Fibroblast of the conjunctiva (primary cell): ENCODE measurements at regions not wholly inside any gene's neighbourhood (a gene's known extent, or its start where the extent isn't known, plus 50 kb on each side); places are given as distances from the start of the nearest gene placed in this dataset.
"Not testable (repeated sequence)": the region's sequence is repeated elsewhere in the genome, so short reads cannot be mapped to it uniquely, and the experiment has no call there.

Experiments
- DNase-seq: peaks from one replicate; pipeline ENCODE4 v3.0.0-alpha.2; 2010; ENCODE audit warnings: low read depth

DNA sequence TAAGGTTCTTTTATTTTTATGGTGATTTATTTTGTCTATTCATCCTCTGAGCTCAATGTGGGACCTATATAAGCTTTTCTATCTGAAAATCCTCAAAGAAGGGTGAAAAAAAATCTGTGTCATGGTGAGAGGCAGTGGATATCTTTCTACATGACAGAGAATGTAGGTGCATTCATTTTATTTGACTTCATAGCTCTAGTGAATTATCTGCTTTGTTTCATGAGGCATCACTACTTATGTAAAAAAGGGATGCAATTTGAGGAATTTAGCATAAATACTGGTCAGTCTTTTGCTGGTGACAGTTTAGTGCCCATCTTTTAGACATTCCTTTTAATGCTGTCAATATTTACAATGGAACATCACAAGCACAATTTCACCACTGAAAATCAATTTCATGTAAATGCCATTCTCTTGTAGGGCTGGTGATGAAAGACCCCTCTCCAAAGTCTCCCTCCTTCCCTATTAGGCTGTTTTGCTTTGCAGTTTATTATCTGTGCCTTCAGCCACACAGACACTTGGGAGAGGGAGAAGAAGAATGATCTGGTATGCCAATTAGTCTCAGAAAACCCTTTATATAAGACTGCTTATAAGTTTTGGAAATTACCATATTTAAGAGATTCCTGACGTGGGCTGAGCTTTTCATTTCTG is 148.3 kb upstream of the NXPH2 start:
- no peak for DNase-seq

GRCh38 chr2:138922973-138923563 is 142.9 kb upstream of the NXPH2 start:
- peak; percentile 12 for DNase-seq

- no peak for DNase-seq
Measured at GRCh38 chr2:138919120-138919747, 139.0 kb upstream of the NXPH2 start.

- DNase-seq = no peak
Measured at GRCh38 chr2:138910427-138910826, 130.2 kb upstream of the NXPH2 start.

DNA sequence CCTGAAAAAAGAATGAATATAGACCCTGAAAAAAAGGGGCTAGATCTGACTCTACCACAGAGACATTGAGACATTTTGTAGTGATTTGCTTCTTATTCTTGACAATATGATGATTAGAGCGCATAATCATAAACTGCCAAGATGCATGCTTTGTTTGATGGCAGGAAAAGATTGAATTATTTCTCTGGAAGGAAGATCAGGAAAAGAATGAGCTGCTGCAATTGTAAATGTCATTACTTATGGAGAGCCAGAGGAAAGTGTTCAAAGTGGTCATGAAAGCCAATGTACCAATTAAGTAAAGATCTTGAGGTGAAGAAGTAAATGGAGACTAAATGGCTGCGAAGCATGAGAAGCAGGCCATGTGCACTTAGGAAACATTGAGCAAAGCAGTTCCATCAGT is 126.4 kb upstream of the NXPH2 start:
- no peak for DNase-seq

DNA sequence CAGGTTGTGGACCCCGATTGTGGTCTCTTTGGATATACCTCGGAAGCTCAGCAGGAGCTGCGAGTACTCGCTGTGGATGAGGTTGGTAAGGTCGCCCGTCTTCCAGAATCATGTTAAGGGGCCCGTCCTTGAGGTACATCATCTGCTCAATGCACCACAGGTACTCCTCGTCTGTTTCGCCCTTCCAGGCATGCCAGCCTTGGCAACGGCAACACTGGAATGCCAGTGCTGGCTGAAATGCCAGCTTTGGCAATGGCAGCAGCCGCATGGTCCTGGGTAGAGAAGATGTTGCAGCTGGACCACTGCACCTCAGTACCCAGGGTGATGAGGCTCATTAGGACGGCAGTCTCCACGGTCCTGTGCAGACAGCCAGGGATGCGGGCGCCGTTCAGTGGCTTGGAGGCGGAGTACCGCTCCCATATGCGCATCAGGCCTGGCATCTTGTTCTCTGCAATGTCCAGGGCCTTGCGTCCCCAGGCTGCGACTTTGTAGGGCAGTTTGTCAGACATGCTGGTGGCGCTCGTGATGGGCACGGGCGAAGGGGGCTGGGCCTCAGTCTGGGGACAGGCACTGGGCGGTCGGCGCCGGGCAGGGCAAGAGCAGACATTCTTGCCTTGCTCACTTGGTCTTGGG is 122.2 kb upstream of the NXPH2 start:
- no peak for DNase-seq

DNA sequence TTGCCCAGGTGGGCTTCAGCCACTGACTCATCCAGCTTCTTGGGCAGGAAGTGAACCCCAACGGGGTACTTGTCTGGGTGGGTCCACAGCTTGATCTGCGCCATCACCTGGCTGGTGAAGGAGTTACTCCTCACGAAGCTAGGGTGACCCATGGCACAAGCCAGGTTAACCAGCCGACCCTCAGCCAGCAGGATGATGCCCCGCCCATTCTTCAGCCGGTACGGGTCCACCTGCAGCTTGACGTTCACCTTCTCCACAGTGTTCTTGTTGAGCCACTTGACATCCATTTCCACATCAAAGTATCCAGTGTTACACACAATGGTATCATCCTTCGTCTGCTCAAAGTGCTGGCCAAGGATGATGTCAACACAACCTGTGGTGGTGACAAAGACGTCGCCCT is 121.3 kb upstream of the NXPH2 start:
- DNase-seq = no peak

GRCh38 chr2:138898855-138899254 is 118.7 kb upstream of the NXPH2 start:
- no peak for DNase-seq

DNA sequence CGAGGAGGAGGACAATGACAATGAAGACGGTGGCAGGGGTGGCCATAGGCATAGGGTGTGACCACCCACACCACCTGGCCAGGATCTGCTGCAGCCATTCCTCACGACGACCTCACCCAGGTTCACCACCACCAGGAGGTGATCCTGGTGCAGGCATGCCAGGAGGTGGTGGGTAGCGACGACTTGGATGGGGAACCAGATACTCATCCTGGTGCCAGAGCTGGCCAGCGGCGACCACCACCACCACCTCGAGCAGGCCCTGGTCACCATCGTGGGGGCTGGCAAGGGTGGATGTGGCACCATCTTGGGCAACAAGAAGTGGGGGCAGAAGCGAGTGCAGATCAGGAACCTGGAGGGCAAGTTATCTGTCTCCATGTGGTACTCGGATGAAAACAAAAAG is 117.1 kb upstream of the NXPH2 start:
- DNase-seq = no peak

DNA sequence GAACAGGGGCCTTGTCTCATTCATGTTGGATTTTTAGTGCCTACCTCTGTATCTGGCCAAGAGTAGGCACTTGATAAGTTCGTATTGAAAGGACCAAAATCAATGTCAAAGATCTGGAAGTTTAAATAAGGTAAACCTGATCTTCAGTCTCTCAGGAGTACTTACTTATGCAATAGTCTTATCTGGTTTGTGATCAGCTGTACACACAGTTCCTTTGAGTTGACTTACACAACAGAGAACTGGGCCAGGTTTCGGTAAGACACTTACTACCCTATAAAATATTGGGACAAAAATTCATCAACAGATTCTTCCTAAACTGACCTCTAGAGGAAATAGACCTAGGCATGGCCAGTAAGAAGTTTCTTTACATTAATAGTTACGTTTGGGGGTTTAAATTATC is 113.6 kb upstream of the NXPH2 start:
- DNase-seq = no peak

- no peak for DNase-seq
Measured at GRCh38 chr2:138881126-138881525, 100.9 kb upstream of the NXPH2 start.

DNA sequence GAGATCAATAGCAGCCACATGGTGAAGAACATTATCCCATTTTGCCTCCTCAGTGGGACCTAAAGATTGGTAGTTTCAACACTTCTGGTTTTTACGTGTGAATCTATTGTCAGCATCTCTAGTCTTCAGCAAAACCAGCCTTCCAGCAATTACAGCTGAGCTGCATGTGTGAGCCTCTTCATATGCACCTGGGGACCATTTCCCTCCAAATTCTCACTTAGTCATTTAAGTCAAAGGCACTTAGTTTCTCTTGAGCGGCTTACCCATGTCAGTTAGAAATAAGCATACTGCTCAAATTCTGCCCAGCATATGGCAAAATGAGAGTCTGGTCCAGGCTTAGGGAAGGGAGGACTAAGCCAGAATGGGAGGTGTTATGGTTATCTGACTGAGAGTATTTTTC is 99.7 kb upstream of the NXPH2 start:
- DNase-seq = no peak

DNA sequence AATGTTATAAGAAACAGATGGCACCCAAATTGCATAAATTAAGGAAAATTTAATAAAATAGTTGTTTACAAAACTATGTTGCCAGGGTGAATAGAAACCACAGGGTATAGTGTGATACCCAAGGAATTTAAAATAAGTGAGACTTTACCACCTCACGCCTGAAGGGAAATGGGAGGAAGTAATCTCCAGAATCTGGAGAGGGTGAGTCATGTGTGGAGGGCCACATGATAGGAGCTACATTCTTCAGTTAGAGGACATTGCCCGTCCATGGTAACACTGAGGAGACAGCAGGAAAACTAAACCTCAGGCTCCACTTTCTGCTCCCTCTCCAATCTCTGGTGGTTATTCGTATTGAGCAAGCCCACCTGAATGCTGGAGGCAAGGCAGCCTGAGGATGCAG is 97.2 kb upstream of the NXPH2 start:
- DNase-seq = no peak

- DNase-seq = no peak
Measured at GRCh38 chr2:138874251-138874650, 94.1 kb upstream of the NXPH2 start.

GRCh38 chr2:138872116-138872515 is 91.9 kb upstream of the NXPH2 start:
- not testable (repeated sequence) for DNase-seq

DNA sequence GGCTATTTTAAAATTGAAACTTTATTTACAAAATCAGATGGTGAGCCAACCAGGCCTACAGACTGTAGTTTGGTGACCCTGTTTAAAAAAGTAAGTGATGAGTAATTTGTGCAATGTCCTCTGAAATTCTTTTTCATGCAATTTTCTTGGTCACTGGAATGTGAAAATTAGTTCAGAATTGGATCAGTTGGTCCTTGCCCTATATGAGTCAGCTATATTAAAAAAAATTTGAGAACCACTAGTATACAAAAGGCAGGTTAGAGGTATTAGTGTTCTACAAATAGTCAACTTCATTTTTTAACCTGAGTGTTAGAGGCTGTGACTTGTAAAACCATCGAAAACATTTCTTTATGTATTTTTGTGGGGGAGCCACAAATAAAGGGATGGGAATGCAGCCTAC is 91.1 kb upstream of the NXPH2 start:
- DNase-seq = no peak

DNA sequence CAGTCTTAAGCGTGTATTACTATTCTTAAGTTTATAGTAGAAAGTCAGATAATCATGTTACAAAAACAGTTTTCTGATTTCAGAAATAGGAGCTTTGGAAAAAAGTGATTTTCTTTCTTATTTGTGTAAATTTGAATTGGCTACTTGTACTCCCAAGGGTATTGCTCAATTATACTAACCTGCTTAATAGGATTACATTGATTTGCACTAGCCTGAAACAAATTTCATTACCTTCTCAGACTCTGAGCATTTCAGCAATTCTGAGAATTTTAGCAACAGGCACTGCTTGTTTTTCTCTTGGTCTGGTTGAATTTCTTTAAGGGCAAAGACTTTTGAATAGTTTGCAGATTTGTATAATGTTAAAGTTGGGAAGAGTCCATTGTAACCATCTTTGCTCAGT is 87.2 kb upstream of the NXPH2 start:
- no peak for DNase-seq

- no peak for DNase-seq
Measured at GRCh38 chr2:138866797-138867196, 86.6 kb upstream of the NXPH2 start.

DNA sequence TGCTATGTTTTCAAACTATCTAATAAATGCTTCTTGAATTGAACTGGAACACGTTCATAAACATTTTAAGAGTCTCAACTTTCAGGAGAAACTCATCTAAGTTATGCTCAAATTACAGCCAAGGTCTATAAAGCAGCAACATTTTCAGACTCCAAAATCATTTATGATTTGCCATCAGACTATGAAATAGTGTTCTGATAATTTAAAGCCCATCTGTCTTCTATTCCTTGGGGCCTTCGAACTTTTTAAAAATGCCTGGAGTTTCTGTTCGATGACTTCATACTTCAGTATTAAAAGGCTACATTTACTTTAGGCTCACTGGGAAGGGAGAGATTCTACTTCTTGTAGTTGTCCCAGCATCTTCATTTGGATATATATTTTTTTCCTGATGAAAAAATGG is 73.6 kb upstream of the NXPH2 start:
- DNase-seq = no peak

DNA sequence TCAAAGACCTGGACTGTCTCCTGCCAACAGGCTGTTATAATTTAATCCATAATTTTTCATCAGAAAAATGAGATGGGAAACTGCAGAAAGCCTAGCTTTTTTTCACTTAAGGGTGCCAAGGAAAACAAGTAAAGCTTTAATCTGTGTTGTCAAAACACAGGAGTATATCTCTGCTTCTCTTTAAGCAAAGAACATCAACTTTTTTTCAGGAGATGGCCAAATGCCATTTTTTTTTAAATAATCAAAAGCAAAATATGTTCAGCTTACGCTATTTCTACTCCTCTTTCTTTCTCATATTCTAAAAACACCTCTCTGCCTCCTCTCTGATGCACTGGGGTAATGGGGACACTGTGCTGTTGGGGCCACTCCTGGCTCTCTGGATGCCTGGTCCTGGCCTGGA is 73.1 kb upstream of the NXPH2 start:
- DNase-seq = no peak

DNA sequence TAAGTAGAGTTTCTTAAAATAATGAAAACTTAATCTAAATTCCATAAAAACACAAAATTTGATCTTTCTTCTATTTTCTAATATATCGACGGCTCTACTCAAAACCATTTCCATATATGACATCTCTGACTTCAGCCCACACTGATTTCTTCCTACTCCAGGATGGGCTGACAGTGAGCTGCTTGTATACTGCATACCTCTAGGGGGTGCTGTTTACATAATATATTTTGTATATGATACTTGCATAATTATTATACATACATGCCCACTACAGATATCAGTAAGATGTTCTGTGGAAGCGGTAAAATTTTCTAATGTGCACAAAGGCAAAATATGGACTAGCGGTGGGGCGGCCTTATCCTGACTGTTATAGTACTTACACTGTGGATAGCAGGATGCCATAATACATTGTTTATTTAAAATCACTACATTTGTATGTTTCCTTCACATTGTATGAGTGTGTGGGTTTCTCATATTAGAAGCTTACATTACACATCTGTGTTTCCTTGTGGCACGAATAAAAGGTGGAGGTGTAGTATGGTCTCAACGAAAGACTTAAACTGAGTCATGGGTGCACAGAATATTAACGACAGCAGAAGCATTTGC is 66.1 kb upstream of the NXPH2 start:
- DNase-seq = peak; percentile 3

DNA sequence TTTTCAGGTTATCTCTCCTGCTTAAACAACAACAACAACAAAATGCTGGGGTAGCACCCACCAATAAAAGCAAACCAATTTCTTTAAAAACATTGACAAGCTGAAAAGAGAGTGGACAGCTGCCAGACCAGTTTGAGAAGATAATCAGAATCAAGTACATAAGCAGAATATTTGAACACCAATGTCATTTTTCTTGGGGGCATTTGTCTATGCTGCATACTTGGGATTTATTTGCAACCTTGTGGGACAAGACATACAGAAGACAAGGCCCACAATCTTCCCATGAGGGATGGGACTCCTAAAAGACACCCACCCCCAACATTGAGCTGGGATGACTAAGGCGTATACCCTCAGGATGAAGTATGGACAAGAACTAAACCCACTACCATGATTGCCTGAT is 62.2 kb upstream of the NXPH2 start:
- no peak for DNase-seq

GRCh38 chr2:138841459-138841858 is 61.3 kb upstream of the NXPH2 start:
- DNase-seq = no peak
